ENCODE measurements at regions not wholly inside any gene's neighbourhood (a gene's known extent, or its start where the extent isn't known, plus 50 kb on each side); places are given as distances from the start of the nearest gene placed in this dataset.

- H3K4me1 Mint-ChIP-seq: peaks cover 0 to under 1% (median 0%) of the 10 kb centered on the region in 3 donors
- no peak overlapping the region for H3K27ac Mint-ChIP-seq
- no peaks in the 10 kb centered on the region for H3K36me3 Mint-ChIP-seq
- H3K4me3 Mint-ChIP-seq: no peak overlapping the region
- peaks cover 0 to 2% (median 2%) of the 10 kb centered on the region in 3 donors for H3K9me3 Mint-ChIP-seq
- H3K27me3 Mint-ChIP-seq: no peaks in the 10 kb centered on the region
These were observed 486.1 kb upstream of the NRP1 start for GRCh38 chr10:33820531-33820930.

DNA sequence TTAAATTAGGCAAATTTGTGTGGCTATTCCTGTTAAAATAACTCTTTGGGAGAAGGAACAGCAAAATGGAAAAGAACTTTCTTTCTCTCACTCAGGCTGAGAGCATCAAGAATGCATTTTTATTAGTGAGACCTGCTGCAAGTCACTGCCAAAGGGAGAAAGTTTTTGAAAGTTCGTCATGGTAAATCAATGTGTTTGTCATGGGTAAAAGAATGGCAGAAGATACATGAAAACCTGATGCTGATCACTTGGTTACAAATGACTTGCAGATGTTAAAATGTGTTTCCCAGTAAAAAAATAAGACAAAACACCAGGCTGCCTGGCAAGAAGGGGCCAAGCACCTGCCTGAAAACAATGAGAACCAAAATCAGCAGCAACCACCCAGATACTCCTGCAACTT, 484.7 kb upstream of the NRP1 start:
- Mint-ChIP-seq H3K9me3 (peaks cover 0 to 6% (median 0%) of the 10 kb centered on the region in 3 donors), H3K27me3 (no peaks in the 10 kb centered on the region), H3K4me1 (peaks cover 0 to 2% (median 0%) of the 10 kb centered on the region in 3 donors)

GRCh38 chr10:33818343-33818742, 483.9 kb upstream of the NRP1 start:
- Mint-ChIP-seq H3K4me3 (no peak overlapping the region), H3K4me1 (peaks cover 0 to 2% (median 0%) of the 10 kb centered on the region in 3 donors), H3K9me3 (peaks cover 0 to 11% (median 3%) of the 10 kb centered on the region in 3 donors), H3K27ac (no peak overlapping the region), H3K27me3 (no peaks in the 10 kb centered on the region), H3K36me3 (no peaks in the 10 kb centered on the region)

More for the DNA sequence above, 484.7 kb upstream of the NRP1 start:
- H3K4me3 Mint-ChIP-seq: no peak overlapping the region
- no peak overlapping the region for H3K27ac Mint-ChIP-seq
- no peaks in the 10 kb centered on the region for H3K36me3 Mint-ChIP-seq

DNA sequence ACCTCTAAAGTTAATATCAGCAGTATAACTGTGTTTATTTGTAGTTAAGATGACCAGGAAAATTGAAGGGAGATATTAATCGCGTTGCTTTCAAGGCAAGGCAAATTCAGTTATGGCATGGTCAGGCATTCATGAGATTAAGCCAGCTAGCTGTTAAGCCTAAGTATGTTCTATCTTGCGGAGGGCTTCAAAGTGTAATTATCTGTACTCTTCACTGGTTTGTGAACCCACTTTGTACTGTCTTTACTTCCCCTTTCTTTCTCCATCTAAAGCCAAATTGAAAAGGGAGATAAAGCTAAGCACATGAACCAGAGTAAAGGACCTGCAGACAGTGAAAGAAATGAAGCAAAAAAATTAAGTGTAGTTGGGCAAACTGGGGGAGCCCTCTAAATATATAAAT, 483.1 kb upstream of the NRP1 start:
- peaks cover 0 to 11% (median 3%) of the 10 kb centered on the region in 3 donors for H3K9me3 Mint-ChIP-seq
- no peaks in the 10 kb centered on the region for H3K27me3 Mint-ChIP-seq
- no peaks in the 10 kb centered on the region for H3K36me3 Mint-ChIP-seq
- no peak overlapping the region for H3K4me3 Mint-ChIP-seq
- no peak overlapping the region for H3K27ac Mint-ChIP-seq
- peaks cover 0 to 2% (median 0%) of the 10 kb centered on the region in 3 donors for H3K4me1 Mint-ChIP-seq

GRCh38 chr10:33815776-33816175, 481.3 kb upstream of the NRP1 start:
- no peak overlapping the region for H3K27ac Mint-ChIP-seq
- H3K36me3 Mint-ChIP-seq: no peaks in the 10 kb centered on the region
- H3K27me3 Mint-ChIP-seq: no peaks in the 10 kb centered on the region
- H3K9me3 Mint-ChIP-seq: peaks cover 0 to 11% (median 3%) of the 10 kb centered on the region in 3 donors
- peaks cover 0 to 2% (median 0%) of the 10 kb centered on the region in 3 donors for H3K4me1 Mint-ChIP-seq
- H3K4me3 Mint-ChIP-seq: no peak overlapping the region

DNA sequence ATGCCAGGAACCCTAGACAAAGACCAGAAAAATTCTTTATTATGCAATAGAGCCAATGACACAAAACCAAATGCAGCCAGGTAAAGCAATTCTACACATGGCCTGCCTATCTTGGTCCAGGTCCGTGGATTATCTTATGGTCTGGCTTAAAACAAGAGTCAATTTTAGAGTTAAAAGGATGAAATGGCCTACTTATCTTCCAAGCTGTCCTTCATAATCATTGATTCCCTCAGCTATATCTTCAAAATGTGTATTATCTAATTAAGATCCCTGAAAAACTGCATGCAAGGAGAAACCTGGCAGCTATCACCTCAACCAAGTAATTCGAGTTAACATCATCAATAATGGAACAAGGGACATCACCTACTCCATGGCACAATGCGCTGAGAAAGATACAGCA, 479.4 kb upstream of the NRP1 start:
- Mint-ChIP-seq H3K36me3 (no peaks in the 10 kb centered on the region), H3K27me3 (no peaks in the 10 kb centered on the region), H3K27ac (no peak overlapping the region), H3K4me1 (peaks cover 0 to 2% (median 0%) of the 10 kb centered on the region in 3 donors), H3K4me3 (no peak overlapping the region), H3K9me3 (peaks cover 0 to 11% (median 3%) of the 10 kb centered on the region in 3 donors)

DNA sequence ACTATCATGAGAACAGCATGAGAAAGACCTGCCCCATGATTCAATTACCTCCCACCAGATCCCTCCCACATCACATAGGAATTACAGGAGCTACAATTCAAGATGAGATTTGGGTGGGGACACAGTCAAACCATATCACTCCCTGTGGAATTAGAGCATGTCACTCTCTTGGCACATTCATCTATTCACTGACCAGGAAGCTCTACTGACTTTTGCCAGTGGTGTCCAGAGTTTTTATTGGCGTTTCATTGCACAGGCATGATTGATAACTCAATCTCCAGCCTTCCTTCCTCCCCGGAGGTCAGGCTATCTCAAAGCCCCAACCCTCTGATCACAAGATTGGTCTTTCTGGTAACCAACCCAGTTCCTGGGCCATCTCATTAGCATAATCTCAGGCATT, 478.9 kb upstream of the NRP1 start:
- H3K27me3 Mint-ChIP-seq: no peaks in the 10 kb centered on the region
- no peak overlapping the region for H3K4me3 Mint-ChIP-seq
- no peak overlapping the region for H3K27ac Mint-ChIP-seq
- no peaks in the 10 kb centered on the region for H3K36me3 Mint-ChIP-seq
- peaks cover 0 to 2% (median 0%) of the 10 kb centered on the region in 3 donors for H3K4me1 Mint-ChIP-seq
- H3K9me3 Mint-ChIP-seq: peaks cover 0 to 11% (median 3%) of the 10 kb centered on the region in 3 donors

- H3K27me3 Mint-ChIP-seq: no peaks in the 10 kb centered on the region
- peaks cover 0 to 11% (median 3%) of the 10 kb centered on the region in 3 donors for H3K9me3 Mint-ChIP-seq
- no peak overlapping the region for H3K4me3 Mint-ChIP-seq
- peaks cover 0 to 2% (median 0%) of the 10 kb centered on the region in 3 donors for H3K4me1 Mint-ChIP-seq
- H3K27ac Mint-ChIP-seq: no peak overlapping the region
- no peaks in the 10 kb centered on the region for H3K36me3 Mint-ChIP-seq
These were observed 478.1 kb upstream of the NRP1 start for GRCh38 chr10:33812586-33812985.

DNA sequence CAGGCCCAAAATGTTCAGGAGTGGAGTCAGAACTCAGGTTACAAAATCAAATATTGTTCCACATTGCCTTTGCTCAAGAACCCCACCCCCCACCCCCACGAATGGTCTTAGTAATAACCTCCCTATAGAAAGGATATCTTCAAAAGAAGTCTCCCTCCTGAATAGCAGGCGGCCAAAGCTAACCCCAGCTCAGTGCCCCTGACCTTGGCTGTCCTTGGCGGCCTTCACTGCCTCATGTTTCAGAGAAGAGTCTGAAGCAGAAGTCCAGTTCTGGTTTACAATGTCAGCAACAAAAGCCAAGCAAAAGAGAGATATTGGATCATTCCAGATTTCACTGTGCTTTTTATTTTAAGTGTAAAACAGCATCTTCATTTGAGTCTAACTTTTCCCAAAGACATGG, 476.5 kb upstream of the NRP1 start:
- Mint-ChIP-seq H3K27ac (no peak overlapping the region), H3K27me3 (no peaks in the 10 kb centered on the region), H3K4me1 (peaks cover 0 to 2% (median 0%) of the 10 kb centered on the region in 3 donors), H3K36me3 (no peaks in the 10 kb centered on the region), H3K4me3 (no peak overlapping the region), H3K9me3 (peaks cover 0 to 11% (median 3%) of the 10 kb centered on the region in 3 donors)

- Mint-ChIP-seq H3K36me3 (no peaks in the 10 kb centered on the region), H3K27me3 (no peaks in the 10 kb centered on the region), H3K4me1 (no peaks in the 10 kb centered on the region), H3K4me3 (no peak overlapping the region), H3K9me3 (peaks cover 0 to 5% (median 3%) of the 10 kb centered on the region in 3 donors), H3K27ac (no peak overlapping the region)
These were observed 475.3 kb upstream of the NRP1 start for GRCh38 chr10:33809732-33810131.

DNA sequence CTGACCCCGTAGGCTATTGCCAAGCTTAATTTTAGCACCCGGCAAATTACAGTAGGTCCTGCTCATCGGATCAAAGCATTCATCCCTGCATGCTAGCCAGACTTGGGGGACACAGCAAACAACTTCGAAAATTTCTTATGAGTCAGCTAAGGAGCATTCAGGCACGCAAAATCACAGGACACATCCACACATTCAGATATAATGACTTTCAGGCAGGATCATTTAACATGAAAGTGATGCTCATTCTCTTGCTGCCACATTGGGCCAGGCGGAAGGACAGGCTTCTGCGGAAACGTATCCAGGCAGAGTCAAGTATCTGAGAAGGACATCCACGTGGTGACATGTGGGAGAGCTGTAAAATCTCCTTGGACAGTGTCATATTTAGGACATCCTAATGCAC, 474.0 kb upstream of the NRP1 start:
- Mint-ChIP-seq H3K9me3 (no peaks in the 10 kb centered on the region), H3K27ac (no peak overlapping the region), H3K4me3 (no peak overlapping the region), H3K27me3 (no peaks in the 10 kb centered on the region), H3K4me1 (no peaks in the 10 kb centered on the region), H3K36me3 (no peaks in the 10 kb centered on the region)

DNA sequence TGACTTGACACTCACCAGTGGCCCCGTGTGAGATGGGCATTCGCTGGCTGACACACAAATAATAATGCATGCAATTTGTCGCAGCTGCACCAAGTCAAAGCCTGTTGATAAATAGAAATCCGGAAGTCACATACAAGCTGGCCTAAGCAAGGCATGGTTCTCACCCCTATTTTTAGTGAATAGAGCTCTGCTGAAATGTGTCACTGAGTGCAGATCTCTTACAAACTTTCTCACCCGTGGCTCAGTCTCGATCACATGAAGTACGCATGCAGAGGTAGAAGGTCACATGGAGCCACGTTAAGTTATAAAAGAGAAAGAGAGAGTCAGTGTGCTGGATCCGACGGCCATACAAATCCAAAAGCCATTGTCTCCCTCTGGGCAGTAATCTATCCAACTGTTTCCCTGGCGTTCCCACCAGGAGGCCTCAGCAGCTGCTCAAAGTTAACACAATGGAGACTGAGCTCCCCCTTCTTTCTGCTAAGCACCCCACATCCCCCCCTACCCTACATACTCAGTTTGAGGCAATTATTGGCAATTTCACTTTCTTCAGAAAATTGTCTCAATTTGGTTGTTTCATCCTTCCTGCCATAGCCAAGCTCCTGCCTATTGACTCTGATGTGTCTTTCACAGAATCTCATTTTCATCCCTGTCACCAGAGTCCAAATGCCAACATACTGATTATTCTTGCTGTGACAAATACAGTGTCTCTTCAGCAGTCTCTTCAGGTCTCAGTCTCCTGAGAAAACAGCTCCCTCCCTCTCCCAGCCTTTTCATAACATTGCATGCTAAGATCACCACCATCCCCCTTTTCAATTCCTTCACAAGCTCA, 473.3 kb upstream of the NRP1 start:
- no peak overlapping the region for H3K27ac Mint-ChIP-seq

DNA sequence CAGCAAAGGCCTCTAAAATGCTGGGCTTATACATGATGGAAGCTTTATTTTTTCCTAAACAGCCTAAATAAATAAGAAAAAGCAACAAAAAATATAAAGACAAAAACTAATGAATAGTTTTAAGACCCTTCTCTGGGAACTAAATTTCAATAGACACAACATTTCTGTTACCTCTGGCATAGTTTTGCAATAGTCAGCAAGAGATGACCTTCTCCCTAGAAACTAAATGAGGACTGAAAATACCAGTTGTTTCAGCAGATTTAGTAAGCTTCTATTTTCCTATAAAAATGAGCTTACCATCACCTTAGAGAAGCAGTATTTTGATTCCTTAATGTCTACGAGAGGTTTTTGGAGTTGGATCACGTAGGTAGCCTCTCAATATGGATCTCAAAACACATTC, 471.4 kb upstream of the NRP1 start:
- H3K27me3 Mint-ChIP-seq: no peaks in the 10 kb centered on the region
- H3K36me3 Mint-ChIP-seq: no peaks in the 10 kb centered on the region
- no peak overlapping the region for H3K27ac Mint-ChIP-seq

More for the DNA sequence above, 473.3 kb upstream of the NRP1 start:
- no peaks in the 10 kb centered on the region for H3K27me3 Mint-ChIP-seq
- H3K9me3 Mint-ChIP-seq: no peaks in the 10 kb centered on the region
- peak overlapping the region in 1 of 4 donors; percentile 37 for H3K4me3 Mint-ChIP-seq
- H3K36me3 Mint-ChIP-seq: no peaks in the 10 kb centered on the region
- H3K4me1 Mint-ChIP-seq: no peaks in the 10 kb centered on the region

GRCh38 chr10:33804584-33804983, 470.1 kb upstream of the NRP1 start:
- Mint-ChIP-seq H3K36me3 (no peaks in the 10 kb centered on the region), H3K27ac (no peak overlapping the region), H3K4me1 (no peaks in the 10 kb centered on the region), H3K27me3 (peaks cover 2% of the 10 kb centered on the region), H3K4me3 (no peak overlapping the region), H3K9me3 (peaks cover 0 to 2% (median 0%) of the 10 kb centered on the region in 3 donors)

More for the DNA sequence above, 471.4 kb upstream of the NRP1 start:
- Mint-ChIP-seq H3K4me3 (no peak overlapping the region), H3K9me3 (no peaks in the 10 kb centered on the region), H3K4me1 (no peaks in the 10 kb centered on the region)

GRCh38 chr10:33803248-33803647, 468.8 kb upstream of the NRP1 start:
- Mint-ChIP-seq H3K27me3 (peaks cover 2% of the 10 kb centered on the region), H3K4me1 (no peaks in the 10 kb centered on the region)

GRCh38 chr10:33802566-33802965, 468.1 kb upstream of the NRP1 start:
- Mint-ChIP-seq H3K36me3 (no peaks in the 10 kb centered on the region), H3K27me3 (peaks cover 2% of the 10 kb centered on the region), H3K9me3 (peaks cover 0 to 4% (median 0%) of the 10 kb centered on the region in 3 donors), H3K27ac (no peak overlapping the region), H3K4me3 (no peak overlapping the region), H3K4me1 (no peaks in the 10 kb centered on the region)

More at GRCh38 chr10:33803248-33803647, 468.8 kb upstream of the NRP1 start:
- no peak overlapping the region for H3K27ac Mint-ChIP-seq
- no peaks in the 10 kb centered on the region for H3K36me3 Mint-ChIP-seq
- H3K4me3 Mint-ChIP-seq: no peak overlapping the region
- peaks cover 0 to 2% (median 0%) of the 10 kb centered on the region in 3 donors for H3K9me3 Mint-ChIP-seq
